A172 (cell line): ENCODE measurements at regions not wholly inside any gene's neighbourhood (a gene's known extent, or its start where the extent isn't known, plus 50 kb on each side); places are given as distances from the start of the nearest gene placed in this dataset.
"Not testable (repeated sequence)": the region's sequence is repeated elsewhere in the genome, so short reads cannot be mapped to it uniquely, and the experiment has no call there.

ENCODE experiments used
- DNase-seq: peaks from one replicate; pipeline ENCODE4 v3.0.0-alpha.2; 2015; ENCODE audit warnings: low spot score

DNA sequence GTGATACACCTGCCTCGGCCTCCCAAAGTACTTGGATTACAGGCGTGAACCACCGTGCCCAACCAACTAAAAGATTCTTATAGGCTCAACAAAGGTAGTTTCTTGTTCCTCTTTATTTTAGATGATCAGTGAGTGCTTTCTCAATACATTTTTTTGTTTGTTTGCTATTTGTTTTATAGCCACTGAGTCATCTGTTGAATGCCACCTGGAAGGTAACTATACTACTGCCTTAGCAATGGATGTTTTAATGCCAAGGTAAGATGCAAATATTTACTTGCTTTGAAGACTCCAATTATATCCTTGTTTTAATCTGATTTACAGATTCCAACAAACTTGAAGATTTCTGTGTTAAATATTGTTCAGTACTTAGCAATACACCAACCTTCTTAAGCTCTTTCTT, 2807.4 kb upstream of the PCDH20 start:
- DNase-seq = no peak

DNA sequence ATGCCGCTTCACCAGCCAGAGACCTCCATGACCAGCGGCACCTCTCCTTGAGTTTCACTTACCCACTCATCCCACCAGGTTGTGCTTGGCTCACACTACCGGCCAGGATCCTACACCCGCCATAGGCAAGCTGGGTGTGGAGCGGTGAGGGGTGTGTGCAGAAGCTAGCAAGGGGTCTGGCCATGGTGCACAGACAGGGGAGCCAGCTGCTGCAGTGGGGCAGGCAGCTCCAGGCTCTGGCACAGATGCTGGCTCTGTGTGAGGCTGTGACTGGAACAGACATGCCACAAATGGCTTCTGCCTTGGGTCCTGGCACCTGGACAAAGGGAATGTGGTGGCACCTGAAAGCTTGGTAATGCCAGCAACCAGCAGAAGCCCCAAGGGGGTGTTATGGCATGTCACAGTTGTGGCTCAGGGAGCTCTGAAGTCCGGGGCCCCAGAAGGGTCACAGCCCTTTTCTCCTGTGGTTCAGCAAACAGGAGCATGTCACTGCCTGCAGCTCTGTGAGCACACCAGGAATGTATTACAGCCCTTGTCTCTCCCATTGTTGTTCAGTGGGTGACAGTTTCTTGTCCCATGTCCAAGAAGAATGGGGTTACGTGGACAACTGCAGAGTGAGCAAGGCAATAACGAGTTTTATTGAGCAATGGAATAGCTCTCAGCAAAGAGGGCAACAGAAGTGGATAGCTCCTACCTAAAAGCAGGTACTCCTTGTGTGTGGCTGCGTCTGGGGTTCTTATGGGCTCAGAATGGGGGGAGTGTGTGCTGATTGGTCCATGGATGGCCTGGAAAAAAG, 2791.0 kb upstream of the PCDH20 start:
- DNase-seq = no peak

DNA sequence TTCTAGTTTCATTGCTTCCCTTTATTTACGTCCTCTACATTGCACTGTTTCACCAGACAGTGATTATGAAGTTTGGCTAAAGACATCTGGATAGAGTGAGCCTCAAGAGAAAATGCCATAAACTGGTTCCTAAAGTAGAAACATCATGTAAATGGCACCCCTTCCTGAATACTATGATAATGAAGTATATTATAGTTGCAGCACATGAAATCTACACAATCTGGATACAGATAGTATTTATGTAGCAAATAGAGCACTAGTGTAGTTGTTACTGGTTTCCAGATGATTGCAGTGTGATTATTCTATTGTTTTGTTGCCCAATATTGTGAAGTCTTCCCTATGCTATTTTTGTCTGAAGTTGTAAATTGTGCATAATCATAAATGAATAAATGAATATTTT, 2786.9 kb upstream of the PCDH20 start:
- no peak for DNase-seq

DNA sequence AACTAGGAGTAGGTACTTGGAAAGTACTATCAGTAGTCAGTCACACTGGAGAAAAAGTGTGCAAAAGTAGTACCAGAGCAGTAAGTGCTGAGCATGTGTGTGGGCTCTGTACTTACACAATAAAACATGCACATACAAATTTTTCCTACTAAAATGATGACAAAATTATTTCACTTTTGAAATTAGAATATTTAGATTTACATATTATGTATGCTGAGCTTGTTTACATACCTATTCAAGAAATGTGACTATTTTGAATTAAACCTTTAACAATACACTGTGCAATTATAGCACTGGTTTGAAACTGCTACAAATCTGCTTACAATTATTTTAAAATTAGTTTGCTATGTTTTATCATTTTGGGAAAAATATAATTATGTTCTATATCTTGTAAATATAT, 2781.6 kb upstream of the PCDH20 start:
- DNase-seq = no peak

DNA sequence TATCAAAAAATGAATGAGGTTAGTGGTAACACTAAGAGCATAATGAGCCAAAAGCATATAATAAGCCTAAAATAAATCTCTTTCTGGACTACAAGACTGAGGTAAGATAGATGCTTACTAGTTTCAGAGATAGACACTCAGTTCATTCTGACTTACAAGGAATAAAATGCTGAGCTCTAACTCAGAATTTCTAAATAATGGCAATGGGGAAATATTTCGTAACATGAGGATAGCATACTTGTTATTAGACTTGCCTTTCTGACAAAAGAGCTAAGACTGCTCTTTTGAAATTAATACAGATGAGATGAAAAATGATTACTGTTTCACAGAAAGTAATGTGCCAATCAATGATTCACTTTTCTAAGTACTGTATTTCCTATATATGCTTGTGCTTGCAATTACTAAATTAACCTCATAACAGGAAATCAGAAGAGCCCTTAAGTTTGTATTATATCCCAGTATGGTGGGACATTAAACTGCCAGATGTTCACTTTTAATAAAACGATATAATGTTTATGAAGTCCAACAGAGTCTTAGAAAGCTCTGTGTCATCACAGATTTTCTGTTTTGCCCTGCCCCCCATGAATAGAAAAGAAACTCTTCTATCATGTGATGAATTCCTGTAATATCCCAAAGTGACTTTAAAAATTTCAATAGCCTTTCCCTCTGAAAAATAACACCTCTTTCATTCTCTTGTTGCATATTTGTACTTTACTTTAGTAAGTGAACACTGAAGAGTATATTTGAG, 2771.0 kb upstream of the PCDH20 start:
- no peak for DNase-seq

DNA sequence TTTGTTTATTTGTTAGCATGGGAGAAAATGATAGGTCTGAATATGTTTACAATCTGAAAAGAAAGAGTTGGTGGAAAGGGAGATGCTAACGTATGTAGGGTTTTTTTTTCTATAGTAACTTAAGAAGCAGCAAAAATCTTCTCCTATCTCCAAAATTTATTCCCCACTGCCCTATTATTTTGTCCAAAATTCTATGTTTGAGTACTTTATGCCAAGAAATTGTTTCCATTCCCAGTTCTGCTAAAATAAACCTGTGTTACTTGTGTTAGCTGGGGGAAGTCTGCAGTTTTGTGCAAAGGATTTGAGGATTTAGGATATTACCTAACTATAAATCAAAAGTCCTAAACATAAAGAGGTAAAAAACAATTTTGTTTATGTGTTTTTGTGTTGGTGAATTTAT, 2770.4 kb upstream of the PCDH20 start:
- no peak for DNase-seq

DNA sequence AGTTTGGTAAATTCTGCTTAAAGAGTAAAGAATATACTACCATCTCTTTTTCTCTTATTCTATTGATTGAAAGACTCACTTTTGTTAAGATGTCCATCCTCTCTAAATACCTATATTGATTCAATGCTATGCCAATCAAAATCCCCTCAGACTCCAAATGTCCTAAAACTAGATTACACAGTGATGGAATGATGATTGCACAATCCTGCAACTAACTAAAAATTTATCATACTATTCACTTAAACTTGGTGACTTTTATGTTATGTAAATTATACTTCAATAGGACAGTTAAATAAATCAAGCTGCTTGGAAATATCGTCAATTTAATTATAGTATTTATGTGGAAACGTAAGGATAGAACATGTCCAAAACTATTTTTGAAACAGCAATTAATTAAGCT, 2765.1 kb upstream of the PCDH20 start:
- DNase-seq = no peak

DNA sequence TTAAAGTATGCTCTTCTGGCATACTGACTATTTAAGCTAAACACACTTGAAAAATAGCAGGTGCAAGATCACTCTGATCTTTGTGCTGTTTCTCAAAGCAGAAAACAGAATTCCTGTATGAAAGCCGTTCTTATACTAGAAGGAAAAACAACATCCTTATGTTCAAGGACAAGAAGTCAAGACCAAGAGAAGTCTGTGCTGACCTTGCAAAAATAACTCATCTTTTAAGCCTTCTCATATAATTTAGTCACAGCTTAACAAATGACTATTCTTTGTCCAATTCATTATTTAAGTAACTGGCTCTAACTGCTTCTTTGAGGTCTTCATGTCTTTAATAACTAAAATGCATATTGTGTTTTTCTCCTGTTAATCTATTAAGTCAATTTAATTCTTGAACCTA, 2750.2 kb upstream of the PCDH20 start:
- DNase-seq = no peak

DNA sequence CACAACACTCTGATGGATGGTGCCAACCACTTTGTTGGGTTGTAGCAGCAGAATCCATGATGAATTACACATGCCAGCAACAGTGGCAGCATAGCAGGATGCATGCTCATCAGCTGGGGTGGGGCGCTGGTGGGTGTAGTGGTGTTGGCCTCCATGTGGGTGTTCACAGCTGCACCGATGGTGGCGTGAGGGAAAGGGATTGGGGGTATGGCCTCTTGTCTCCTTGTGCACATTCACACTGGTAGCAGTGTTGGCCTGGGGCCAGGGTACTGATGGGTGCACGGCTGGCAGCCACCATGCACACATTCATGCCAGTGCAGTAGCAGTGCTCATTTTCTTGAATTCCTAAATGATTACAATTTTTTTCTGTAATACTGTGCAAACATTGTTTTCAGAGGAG, 2748.8 kb upstream of the PCDH20 start:
- DNase-seq = no peak

DNA sequence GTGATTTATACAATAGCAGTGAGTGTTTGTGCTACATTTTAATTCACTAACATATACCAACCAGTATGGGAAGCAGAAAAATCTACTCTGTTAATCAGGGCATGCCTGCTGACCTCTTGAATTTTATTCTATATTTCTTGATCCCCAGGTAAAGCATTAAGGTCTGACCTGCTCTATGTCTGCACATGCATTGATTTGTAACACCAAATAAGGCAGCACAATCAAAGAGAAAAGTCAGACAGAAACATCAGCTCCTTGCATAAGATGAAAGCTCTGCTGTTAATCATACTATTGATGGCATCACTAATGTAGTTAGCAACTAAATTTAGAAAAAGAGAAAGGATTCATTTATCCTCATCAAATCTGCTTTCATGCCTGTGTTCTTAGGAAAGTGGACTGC, 2744.8 kb upstream of the PCDH20 start:
- no peak for DNase-seq

DNA sequence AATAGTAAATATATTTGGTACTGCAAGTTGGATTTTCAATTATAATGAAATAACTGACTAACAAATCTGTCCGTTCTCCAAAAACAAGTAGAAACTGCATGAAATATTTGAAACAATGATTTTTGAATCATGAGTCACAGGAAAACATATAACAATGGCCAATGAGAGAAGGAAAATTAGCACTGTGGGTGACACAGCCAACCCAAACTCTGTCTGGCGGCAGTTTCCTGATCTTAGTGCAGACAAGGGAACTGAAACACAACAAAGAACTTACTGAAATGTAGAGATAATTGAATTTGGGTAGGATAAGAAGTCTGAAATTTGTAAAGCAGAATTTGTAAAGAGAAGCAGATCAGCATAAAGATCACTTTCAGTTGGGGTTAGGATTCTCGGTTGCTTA, 2743.3 kb upstream of the PCDH20 start:
- peak; percentile 51 for DNase-seq

DNA sequence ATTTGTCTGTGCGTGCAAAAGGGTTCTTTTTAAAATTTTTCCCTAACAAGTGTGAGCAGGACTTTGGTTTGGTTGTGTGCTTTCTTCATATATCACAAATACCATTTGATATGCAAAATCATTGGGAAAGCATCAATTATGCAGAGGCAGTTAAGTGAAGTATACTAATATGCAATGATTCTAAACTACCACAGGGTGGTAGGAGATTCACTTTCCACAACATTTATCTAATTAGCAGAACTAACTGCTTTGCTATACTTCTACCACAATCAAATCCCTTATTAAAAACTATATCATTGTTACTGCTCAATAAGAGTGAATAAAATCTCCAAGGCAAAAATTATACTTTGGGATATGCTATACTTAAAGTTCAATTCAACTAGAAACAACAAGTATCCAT, 2738.9 kb upstream of the PCDH20 start:
- DNase-seq = peak; percentile 16

DNA sequence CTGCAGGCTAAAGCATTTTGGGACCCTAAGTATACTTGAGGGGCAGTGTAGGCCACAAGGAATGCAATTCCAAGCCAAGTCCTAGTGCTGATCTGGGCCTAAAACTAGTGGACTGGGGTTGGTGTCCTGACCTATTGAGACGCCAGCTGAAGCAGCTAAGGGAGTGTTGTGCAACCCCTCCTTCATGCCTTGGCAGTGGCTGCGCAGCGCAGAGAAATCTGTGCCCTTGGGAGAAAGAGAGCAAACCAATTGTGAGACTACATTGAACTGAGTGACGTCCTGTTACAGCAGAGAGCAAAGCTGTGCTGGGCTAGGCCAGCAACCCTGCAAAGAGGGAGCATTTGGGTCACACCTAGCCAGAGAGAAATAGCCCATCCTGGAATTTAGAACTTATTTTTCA, 2715.0 kb upstream of the PCDH20 start:
- no peak for DNase-seq

DNA sequence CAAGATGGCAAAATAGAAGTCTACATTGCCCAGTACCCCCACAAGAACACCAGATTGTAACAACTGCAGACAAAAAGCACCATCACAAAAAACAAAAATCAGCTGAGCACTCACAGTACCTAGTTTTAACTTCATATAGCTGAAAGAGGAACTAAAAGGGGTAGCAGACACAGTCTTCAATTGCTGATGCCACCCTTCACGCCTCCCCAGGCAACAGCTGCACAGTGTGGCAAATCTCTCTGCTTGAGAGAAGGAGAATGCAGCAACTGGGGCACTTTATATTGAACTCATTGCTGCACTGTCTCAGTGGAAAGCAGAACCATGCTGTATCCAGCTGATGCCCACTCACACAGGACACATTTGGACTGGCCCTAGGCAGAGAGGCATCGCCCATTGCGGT, 2714.5 kb upstream of the PCDH20 start:
- no peak for DNase-seq

DNA sequence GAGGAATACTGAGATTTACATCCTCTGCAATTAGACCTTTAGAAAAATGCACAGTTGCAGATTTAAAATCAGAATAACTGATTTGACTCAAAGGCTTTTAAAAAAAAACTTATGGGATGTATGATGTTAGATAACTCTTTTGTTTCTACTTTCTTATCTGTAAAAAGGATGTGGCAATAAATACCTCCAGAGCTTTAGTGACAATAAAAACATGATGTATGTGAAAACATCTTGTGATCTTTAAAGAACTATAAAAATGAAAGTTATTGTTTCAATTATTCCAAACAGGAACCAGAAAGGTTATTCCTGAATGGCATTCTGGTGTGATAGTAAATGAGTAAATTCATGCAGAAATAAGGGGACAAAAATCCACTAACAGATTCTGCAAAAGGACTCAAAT, 2712.2 kb upstream of the PCDH20 start:
- DNase-seq = peak; percentile 1

DNA sequence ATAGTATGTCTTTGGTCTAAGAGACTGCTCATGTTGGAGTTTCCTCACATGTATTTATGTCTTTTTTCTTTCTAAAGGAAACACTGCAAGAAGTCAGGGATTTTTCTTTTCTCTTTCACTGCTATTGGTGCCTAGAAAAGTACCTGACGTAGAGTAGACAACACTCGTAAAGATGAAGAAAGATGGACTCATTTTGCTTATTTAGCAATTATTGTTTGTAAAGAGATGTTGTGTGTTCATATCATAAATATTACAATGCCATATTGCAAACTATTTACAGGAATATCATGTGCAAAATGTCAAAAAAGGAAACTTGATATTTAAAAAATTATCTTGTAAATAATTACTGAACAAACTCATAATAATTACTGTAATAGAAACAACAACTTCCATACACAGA, 2711.5 kb upstream of the PCDH20 start:
- no peak for DNase-seq

DNA sequence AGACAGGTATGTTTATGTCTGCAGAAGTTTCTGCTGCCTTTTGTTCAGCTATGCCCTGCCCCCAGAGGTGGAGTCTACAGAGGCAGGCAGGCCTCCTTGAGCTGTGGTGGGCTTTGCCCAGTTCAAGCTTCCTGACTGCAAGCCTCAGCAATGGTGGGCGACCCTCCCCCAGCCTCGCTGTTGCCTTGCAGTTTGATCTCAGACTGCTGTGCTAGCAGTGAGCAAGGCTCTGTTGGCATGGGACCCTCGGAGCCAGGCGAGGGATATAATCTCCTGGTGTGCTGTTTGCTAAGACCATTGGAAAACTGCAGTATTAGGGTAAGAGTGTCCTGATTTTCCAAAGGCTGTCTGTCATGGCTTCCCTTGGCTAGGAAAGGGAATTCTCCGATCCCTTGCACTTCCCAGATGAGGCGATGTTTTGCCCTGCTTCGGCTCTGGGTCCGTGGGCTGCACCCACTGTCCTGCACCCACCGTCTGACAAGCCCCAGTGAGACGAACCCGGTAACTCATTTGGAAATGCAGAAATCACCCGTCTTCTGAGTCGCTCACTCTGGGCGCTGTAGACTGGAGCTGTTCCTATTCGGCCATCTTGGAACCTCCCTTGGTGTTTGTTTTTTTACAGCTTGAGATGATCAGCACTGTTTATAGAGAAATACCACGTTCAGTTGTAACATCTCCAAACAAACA, 2705.5 kb upstream of the PCDH20 start:
- DNase-seq = not testable (repeated sequence)

DNA sequence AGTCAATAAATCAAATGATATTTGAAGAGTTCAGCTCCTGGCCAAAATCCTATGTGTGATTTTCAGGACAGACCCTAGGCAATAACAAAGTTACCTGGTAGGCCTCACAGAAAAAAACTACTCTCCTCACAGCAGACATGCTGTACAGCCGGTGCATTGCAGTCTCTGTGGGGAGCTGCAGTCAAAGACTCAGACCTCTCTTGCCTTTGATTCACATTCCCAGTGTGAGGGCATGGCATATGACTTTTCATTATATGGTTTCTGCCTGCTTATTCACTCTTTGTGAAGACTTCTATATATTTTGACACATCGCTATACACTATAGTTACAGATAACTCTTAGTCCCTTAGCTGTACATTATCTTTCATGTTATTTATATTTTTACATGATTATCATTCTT, 2684.3 kb upstream of the PCDH20 start:
- DNase-seq = no peak

DNA sequence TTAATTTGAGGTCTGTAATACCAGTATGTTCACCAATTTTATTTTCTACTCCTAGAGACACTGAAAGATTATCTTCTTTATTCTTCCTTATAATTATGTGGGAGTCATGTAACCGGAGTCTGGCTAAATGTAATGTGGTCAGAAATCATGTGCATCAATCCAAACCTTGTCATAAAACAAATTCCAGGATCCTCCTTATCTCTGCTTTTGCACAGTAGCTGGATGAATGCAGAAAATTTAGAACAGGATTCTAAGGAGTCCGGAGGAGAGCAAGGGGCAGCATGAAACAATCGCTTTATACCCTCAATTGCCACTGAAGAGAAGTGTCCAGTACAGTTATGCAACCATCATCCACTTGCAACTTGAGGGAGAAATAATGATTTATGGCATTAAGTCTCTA, 2674.7 kb upstream of the PCDH20 start:
- no peak for DNase-seq

DNA sequence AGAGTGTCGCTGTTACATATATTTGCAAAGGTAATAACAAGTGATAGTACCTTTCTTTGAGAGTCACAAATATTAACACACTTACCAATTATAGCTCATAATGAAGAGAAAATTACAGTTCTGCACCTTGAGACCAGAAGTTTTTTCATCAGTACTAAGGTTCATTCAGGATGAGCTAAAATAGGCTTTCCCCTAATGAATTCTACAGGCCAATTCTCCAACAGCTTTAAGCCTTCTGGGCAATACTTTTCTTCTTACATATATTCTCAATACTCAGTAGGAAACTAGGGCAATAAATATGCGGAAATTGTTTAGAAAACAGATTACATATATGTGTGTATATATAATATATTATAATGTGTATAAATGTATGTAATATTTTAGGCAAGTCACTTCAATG, 2672.8 kb upstream of the PCDH20 start:
- no peak for DNase-seq

DNA sequence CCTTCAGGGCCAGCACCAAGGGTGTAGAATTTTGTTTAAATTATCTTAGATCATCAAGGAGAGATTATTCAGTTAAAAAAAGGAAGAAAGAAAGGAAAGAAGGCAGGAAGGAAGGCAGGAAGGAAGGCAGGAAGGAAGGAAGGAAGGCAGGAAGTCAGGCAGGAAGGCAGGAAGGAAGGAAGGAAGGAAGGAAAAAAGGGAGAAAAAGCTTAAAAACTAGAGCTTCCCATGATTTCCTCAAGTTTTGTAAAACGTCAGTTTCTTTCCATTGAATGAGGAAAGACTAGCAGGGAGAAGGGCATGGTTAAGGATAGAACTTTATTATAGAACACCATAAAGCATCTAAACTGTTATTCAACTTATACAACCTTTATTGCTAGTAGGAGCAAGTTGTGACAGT, 2672.0 kb upstream of the PCDH20 start:
- no peak for DNase-seq

DNA sequence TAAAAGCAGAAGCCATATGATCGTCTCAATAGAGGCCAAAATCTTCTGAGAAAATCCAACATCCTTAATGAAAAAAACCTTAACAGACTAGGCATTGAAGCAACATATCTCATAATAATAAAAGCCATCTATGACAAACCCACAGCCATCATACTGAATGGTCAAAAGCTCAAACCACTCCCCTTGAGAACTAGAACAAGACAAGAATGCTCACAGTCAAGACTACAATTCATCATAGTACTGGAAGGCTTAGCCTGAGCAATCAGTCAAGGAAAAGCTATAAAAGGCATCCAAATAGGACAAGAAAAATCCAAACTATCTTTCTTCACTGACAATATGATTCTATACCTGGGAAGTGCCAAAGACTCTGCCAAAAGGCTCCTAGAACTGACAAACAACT, 2668.2 kb upstream of the PCDH20 start:
- DNase-seq = no peak

DNA sequence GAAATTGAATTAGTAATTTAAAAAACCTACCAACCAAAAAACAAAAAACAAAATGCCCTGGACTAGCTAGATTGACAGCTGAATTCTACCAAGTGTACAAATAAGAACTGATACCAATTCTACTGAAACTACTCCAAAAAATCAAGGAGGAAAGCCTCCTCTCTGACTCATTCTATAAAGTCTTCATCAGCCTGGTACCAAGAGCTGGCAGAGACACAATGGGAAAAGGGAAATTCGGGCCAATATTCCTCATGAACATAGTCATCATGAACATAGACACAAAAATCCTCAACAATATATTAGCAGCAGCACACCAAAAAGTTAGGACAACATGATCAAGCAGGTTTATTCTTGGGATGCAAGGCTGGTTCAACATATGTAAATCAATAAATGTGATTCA, 2667.7 kb upstream of the PCDH20 start:
- no peak for DNase-seq
